HepG2 (cell line): ENCODE measurements at regions not wholly inside any gene's neighbourhood (a gene's known extent, or its start where the extent isn't known, plus 50 kb on each side); places are given as distances from the start of the nearest gene placed in this dataset.

ENCODE experiments used
- ATAC-seq: fragments of 200-7000 bp; cut with Tn5 transposase; 3 replicates; pipeline ENCODE4 v1.9.1; 2020; ENCODE audit warnings: mild to moderate bottlenecking, moderate library complexity
- BruUV-seq: library from RNA; stranded (reverse); fragments of 400-500 nt; replicated peaks from 2 replicates; lab custom pipeline; 2021; lab: Mats Ljungman, UMichigan
- CTCF ChIA-PET: fragments of 300-600 bp; formaldehyde crosslinking; extraction: SDS; loops from one replicate; lab custom pipeline; 2021; ENCODE audit warnings: low total read pairs, inconsistent platforms, low intra/inter-chr PET ratio; lab: Yijun Ruan, JAX
- POLR2A ChIA-PET: fragments of 350-600 bp; sonication (Branson Sonifier 250); formaldehyde crosslinking; loops from one replicate; lab custom pipeline; 2020; ENCODE audit warnings: antibody characterized with exemption, inconsistent platforms; lab: Yijun Ruan, JAX
- DNase-seq: peaks from one replicate; pipeline ENCODE4 v3.0.0-alpha.2; 2015; ENCODE audit warnings: low spot score
- FAIRE-seq: peaks from 3 replicates; lab custom pipeline; 2011; peaks lifted over from hg19 to GRCh38; lab: Jason Lieb, UNC
- H2AFZ ChIP-seq: one replicate; pipeline ENCODE4 v1.6.1; 2011; ENCODE audit warnings: low read length, inconsistent platforms
- H3K27ac ChIP-seq: fragments of 300-600 bp; 3 replicates; pipeline ENCODE4 v1.8.0; 2011; ENCODE audit warnings: mixed run types, mild to moderate bottlenecking, mixed read lengths, low read length, inconsistent platforms; ENCODE audit not compliant: insufficient read depth; ENCODE audit errors: extremely low read length
- H3K27me3 ChIP-seq, 2 experiments: fragments of 200-600 bp in 1 of 2; 2 replicates in 1 of 2; 3 replicates in 1 of 2; pipeline versions ENCODE4 v1.6.0 to v1.8.0; 2011; ENCODE audit warnings: low read length in 2 of 2, mild to moderate bottlenecking in 2 of 2, moderate library complexity in 2 of 2, inconsistent platforms in 1 of 2; ENCODE audit not compliant: insufficient read depth in 2 of 2, control insufficient read depth in 1 of 2
- H3K36me3 ChIP-seq, 2 experiments: fragments of 200-600 bp in 1 of 2; replicated peaks in 1 of 2; 2 replicates in 1 of 2; 3 replicates in 1 of 2; pipeline versions ENCODE4 v1.5.1 to v1.8.0; 2011; ENCODE audit warnings: low read length in 2 of 2, inconsistent platforms in 1 of 2; ENCODE audit not compliant: insufficient read depth in 2 of 2, control insufficient read depth in 1 of 2
- H3K4me1 ChIP-seq: 2 replicates; pipeline ENCODE4 v1.5.1; 2012; ENCODE audit warnings: low read length, inconsistent platforms; ENCODE audit not compliant: insufficient read depth
- H3K4me2 ChIP-seq: 2 replicates; pipeline ENCODE4 v1.6.0; 2011; ENCODE audit warnings: low read depth, low read length, inconsistent platforms
- H3K4me3 ChIP-seq, 3 experiments: fragments of 200-600 bp in 1 of 3; sonication (generic), shearing (Covaris generic) in 1 of 3; replicated peaks in 1 of 3; 2 replicates each; pipeline ENCODE4 v1.5.1; 2011 to 2016; ENCODE audit warnings: low read length in 3 of 3, inconsistent platforms in 2 of 3, low read depth in 2 of 3, mild to moderate bottlenecking in 2 of 3, control low read depth in 1 of 3, mixed read lengths in 1 of 3; ENCODE audit not compliant: insufficient read depth in 1 of 3
- H3K79me2 ChIP-seq: one replicate; pipeline ENCODE4 v1.6.1; 2011; ENCODE audit warnings: low read length, inconsistent platforms; ENCODE audit not compliant: insufficient read depth
- H3K9ac ChIP-seq: 2 replicates; pipeline ENCODE4 v1.6.0; 2011; ENCODE audit warnings: mild to moderate bottlenecking, low read depth, low read length, inconsistent platforms; ENCODE audit not compliant: insufficient read depth
- H3K9me3 ChIP-seq: 2 replicates; pipeline ENCODE4 v1.5.1; 2012; ENCODE audit warnings: mild to moderate bottlenecking, low read length
- H4K20me1 ChIP-seq: 2 replicates; pipeline ENCODE4 v1.6.0; 2011; ENCODE audit warnings: inconsistent platforms, mild to moderate bottlenecking, low read length, moderate library complexity; ENCODE audit not compliant: insufficient read depth
- CHD2 ChIP-seq: IDR thresholded peaks from 2 replicates; pipeline ENCODE4 v1.6.1; 2011; ENCODE audit warnings: low read depth, low read length, improper control_type of control experiment
- HNF4A ChIP-seq: sonication (generic); formaldehyde crosslinking; IDR thresholded peaks from 2 replicates; pipeline ENCODE4 v1.4.0; 2020; ENCODE audit warnings: missing genetic modification reagents
- MXD4 ChIP-seq: IDR thresholded peaks from 2 replicates; pipeline ENCODE4 v1.6.1; 2016; ENCODE audit warnings: mild to moderate bottlenecking, missing biosample characterization, missing genetic modification reagents
- ZNF460 ChIP-seq: sonication (generic); formaldehyde crosslinking; IDR thresholded peaks from 2 replicates; pipeline ENCODE4 v1.5.1; 2020; ENCODE audit warnings: missing genetic modification reagents, mild to moderate bottlenecking, borderline replicate concordance
- ZNF484 ChIP-seq: sonication (generic); formaldehyde crosslinking; IDR thresholded peaks from 2 replicates; pipeline ENCODE4 v1.5.1; 2020; ENCODE audit warnings: mild to moderate bottlenecking, low read depth, missing genetic modification reagents, borderline replicate concordance
- WGBS: methylation state at CpG from one replicate; pipeline ENCODE4 v1.1.6; 2017; ENCODE audit warnings: low lambda C conversion rate; 5-methylcytosine and 5-hydroxymethylcytosine counted together
- in situ Hi-C: cut with HindIII; loops from 2 replicates; pipeline ENCODE4 v1.10.0; 2017; ENCODE audit warnings: low pct_unique_long_range_greater_than_20kb; ENCODE audit not compliant: extremely low pct_ligation_motif_present
- intact Hi-C: fragments of 100-400 bp; cut with micrococcal nuclease; formaldehyde crosslinking; loops from one replicate; pipeline ENCODE4 v1.10.0; 2022; ENCODE audit not compliant: unreplicated experiment
- TF ChIP-seq, protein P1 (sequence below), 2 experiments: fragments of 450-650 bp in 1 of 2; sonication (generic) in 1 of 2; formaldehyde crosslinking in 1 of 2; IDR thresholded peaks; 2 replicates each; pipeline versions ENCODE4 v1.6.1 to v1.8.0; 2016 to 2022; ENCODE audit warnings: antibody characterized with exemption in 1 of 2, mild to moderate bottlenecking in 1 of 2, missing genetic modification reagents in 1 of 2
- TF ChIP-seq, protein P2 (sequence below): sonication (generic); formaldehyde crosslinking; IDR thresholded peaks from 2 replicates; pipeline ENCODE4 v1.8.0; 2023; ENCODE audit warnings: mild to moderate bottlenecking, missing genetic modification reagents
- TF ChIP-seq, protein P3 (sequence below): IDR thresholded peaks from 2 replicates; pipeline ENCODE4 v1.6.1; 2016; ENCODE audit warnings: missing genetic modification reagents, missing compliant biosample characterization

DNA sequence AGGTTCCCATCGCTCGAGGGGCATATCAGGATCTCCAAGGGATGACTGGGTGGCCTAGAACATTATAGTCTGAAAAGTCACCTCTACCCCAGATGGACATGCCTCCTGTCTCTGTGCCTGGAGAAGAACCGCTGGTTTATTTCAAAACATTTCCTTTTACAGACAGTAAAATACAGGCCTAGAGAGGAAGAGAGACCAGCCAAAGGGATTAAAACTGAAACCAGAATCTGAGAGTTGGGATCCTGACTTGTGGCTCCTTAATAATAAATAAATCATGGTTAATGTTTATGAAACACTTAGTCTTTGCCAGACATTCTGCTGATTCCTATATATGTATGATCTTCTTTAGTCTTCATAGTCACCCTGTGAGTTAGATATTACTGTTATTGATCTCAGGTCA, 153.7 kb downstream of the DDX1 start (continued):
- TF ChIP-seq, protein P1, sequence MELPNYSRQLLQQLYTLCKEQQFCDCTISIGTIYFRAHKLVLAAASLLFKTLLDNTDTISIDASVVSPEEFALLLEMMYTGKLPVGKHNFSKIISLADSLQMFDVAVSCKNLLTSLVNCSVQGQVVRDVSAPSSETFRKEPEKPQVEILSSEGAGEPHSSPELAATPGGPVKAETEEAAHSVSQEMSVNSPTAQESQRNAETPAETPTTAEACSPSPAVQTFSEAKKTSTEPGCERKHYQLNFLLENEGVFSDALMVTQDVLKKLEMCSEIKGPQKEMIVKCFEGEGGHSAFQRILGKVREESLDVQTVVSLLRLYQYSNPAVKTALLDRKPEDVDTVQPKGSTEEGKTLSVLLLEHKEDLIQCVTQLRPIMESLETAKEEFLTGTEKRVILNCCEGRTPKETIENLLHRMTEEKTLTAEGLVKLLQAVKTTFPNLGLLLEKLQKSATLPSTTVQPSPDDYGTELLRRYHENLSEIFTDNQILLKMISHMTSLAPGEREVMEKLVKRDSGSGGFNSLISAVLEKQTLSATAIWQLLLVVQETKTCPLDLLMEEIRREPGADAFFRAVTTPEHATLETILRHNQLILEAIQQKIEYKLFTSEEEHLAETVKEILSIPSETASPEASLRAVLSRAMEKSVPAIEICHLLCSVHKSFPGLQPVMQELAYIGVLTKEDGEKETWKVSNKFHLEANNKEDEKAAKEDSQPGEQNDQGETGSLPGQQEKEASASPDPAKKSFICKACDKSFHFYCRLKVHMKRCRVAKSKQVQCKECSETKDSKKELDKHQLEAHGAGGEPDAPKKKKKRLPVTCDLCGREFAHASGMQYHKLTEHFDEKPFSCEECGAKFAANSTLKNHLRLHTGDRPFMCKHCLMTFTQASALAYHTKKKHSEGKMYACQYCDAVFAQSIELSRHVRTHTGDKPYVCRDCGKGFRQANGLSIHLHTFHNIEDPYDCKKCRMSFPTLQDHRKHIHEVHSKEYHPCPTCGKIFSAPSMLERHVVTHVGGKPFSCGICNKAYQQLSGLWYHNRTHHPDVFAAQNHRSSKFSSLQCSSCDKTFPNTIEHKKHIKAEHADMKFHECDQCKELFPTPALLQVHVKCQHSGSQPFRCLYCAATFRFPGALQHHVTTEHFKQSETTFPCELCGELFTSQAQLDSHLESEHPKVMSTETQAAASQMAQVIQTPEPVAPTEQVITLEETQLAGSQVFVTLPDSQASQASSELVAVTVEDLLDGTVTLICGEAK (IDR thresholded peaks at IDR 0.05), result no peak
- TF ChIP-seq, protein P1 (CRISPR knock-in tag; IDR thresholded peaks at IDR 0.05), result no peak

DNA sequence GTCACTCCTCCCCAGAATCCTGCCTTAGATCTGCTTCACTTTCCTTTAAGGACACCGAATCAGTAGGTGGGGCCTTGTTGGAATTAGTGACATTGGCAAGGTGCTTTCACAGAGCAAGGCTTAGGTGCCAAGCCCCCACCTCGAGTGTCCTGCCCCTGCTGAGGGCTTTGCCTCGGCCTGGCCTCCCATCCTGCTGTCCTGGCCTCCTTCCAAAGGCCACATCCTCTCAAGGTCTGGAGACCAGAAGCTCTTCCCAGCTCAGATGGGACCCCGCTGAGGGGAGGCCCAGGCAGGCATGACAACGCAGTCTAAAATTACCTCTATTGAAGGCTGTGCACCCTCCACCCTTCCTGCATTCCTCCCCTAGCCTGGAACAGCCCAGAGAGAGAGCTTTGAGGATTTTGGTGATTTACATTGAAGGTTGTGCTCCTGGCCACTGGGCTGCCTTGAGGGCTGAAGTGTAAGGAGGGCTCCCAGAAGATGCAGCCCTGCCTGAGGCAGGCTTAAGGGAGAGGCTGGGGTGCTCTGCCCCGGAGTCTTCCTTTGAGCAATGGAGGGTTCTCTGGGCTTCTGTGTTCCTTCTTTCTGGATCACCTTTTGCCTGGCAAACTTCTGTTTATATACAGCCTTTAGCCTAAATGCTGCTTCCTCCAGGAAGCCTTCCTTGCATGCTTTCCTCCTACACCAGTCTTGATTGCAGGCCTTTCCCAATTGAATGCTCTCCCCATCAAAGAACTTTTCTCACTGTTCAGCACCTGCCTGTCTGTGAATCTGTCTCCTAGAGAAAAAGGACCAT, 154.4 kb downstream of the DDX1 start:
- Histone ChIP-seq H3K79me2 (no peaks in the 10 kb centered on the region), H3K4me2 (no peak overlapping the region), H3K27ac (no peak overlapping the region), H3K4me1 (no peaks in the 10 kb centered on the region), H3K9ac (no peak overlapping the region), H3K27me3 (peaks cover 4 to 27% of the 10 kb centered on the region in 2 experiments; a peak in 4 of 5 replicates), H3K4me3 (no peak overlapping the region), H2AFZ (no peak overlapping the region), H3K9me3 (no peaks in the 10 kb centered on the region), H3K36me3 (no peaks in the 10 kb centered on the region), H4K20me1 (no peaks in the 10 kb centered on the region)
- in situ Hi-C loops (loop anchor here (25.0 kb wide), 1 partner anchor 109 kb away; no protein-coding TSS in a partner anchor), intact Hi-C loops (no loop called here)
- CTCF ChIA-PET, result interaction anchor here (3.1 kb wide), 1 partner anchor 108 kb away, joined by 34 read pairs; no protein-coding TSS in a partner anchor
- FAIRE-seq (no peak), ATAC-seq (no peak), DNase-seq (no peak)
- 21% methylated on average over 6 of the region's 6 CpGs for WGBS
- no TSS peak for BruUV-seq
- POLR2A ChIA-PET, result no interaction called here
- TF ChIP-seq HNF4A (CRISPR knock-in tag) (no peak), MXD4 (no peak), ZNF484 (CRISPR knock-in tag) (no peak), ZNF460 (CRISPR knock-in tag) (no peak), CHD2 (no peak)
- TF ChIP-seq, protein P2, sequence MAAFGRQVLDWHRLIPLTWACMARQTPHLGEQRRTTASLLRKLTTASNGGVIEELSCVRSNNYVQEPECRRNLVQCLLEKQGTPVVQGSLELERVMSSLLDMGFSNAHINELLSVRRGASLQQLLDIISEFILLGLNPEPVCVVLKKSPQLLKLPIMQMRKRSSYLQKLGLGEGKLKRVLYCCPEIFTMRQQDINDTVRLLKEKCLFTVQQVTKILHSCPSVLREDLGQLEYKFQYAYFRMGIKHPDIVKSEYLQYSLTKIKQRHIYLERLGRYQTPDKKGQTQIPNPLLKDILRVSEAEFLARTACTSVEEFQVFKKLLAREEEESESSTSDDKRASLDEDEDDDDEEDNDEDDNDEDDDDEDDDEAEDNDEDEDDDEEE (CRISPR knock-in tag), result no peak
- TF ChIP-seq, protein P3, sequence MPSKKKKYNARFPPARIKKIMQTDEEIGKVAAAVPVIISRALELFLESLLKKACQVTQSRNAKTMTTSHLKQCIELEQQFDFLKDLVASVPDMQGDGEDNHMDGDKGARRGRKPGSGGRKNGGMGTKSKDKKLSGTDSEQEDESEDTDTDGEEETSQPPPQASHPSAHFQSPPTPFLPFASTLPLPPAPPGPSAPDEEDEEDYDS, result no peak
